Hepatocyte (in vitro differentiated cells): ENCODE measurements at regions not wholly inside any gene's neighbourhood (a gene's known extent, or its start where the extent isn't known, plus 50 kb on each side); places are given as distances from the start of the nearest gene placed in this dataset.

ENCODE experiments used
- CTCF ChIP-seq: fragments of 200-600 bp; sonication (generic); IDR thresholded peaks from 2 replicates; pipeline ENCODE4 v1.5.1; 2016; ENCODE audit warnings: antibody characterized with exemption, mild to moderate bottlenecking; ENCODE audit not compliant: poor library complexity
- EZH2phosphoT487 ChIP-seq: fragments of 200-600 bp; sonication (generic); IDR thresholded peaks from one replicate; pipeline ENCODE4 v1.6.1; 2018; ENCODE audit warnings: antibody characterized with exemption, mild to moderate bottlenecking, low read depth, moderate library complexity; ENCODE audit not compliant: unreplicated experiment, severe bottlenecking

- TF ChIP-seq CTCF, result no peak
- TF ChIP-seq EZH2phosphoT487, result no peak
Observed at GRCh38 chr3:162569314-162569713, 1072.7 kb downstream of the OTOL1 start.
